ENCODE measurements at regions not wholly inside any gene's neighbourhood (a gene's known extent, or its start where the extent isn't known, plus 50 kb on each side); places are given as distances from the start of the nearest gene placed in this dataset.

DNA sequence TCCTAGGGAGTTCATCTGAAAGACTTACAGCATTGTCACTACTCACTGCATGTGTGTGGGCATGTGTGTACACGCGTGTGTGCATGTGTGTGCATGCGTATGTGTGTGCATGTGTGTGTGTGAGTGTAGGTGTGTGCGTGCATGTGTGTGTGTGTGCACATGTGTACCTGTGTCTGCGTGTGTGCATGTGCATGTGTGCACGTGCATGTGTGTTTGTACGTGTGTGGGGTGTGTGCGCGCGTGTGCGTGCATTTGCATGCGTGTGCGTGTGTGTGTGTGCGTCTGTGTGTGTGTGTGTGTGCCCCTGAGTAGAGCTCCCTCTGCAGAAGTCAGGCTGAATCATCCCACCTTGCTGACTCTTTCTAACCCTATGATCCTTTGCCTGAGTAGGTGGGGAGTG is 114.8 kb upstream of the RBFOX1 start:
- BruUV-seq (replicated peaks) = no TSS peak
- H3K27ac ChIP-seq (ENCODE audit: low read length) = no peak overlapping the region
- intact Hi-C loops (cut with micrococcal nuclease) = no loop called here
- POLR2A ChIA-PET (ENCODE audit: unreplicated experiment) = no interaction called here
- DNase-seq (no peak), ATAC-seq (no peak)
- H2AFZ ChIP-seq (ENCODE audit: low read length) = no peak overlapping the region
- no peak overlapping the region for H3K4me3 ChIP-seq (ENCODE audit: low read length)
- H3K36me3 ChIP-seq (ENCODE audit: low read depth, low read length) = no peaks in the 10 kb centered on the region
- no peaks in the 10 kb centered on the region for H4K20me1 ChIP-seq (ENCODE audit: low read length)
- H3K27me3 ChIP-seq (ENCODE audit: low read length) = no peaks in the 10 kb centered on the region
- H3K9ac ChIP-seq (ENCODE audit: low read length) = no peak overlapping the region
- TF ChIP-seq, protein P1, sequence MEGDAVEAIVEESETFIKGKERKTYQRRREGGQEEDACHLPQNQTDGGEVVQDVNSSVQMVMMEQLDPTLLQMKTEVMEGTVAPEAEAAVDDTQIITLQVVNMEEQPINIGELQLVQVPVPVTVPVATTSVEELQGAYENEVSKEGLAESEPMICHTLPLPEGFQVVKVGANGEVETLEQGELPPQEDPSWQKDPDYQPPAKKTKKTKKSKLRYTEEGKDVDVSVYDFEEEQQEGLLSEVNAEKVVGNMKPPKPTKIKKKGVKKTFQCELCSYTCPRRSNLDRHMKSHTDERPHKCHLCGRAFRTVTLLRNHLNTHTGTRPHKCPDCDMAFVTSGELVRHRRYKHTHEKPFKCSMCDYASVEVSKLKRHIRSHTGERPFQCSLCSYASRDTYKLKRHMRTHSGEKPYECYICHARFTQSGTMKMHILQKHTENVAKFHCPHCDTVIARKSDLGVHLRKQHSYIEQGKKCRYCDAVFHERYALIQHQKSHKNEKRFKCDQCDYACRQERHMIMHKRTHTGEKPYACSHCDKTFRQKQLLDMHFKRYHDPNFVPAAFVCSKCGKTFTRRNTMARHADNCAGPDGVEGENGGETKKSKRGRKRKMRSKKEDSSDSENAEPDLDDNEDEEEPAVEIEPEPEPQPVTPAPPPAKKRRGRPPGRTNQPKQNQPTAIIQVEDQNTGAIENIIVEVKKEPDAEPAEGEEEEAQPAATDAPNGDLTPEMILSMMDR (conservative IDR thresholded peaks at IDR 0.05; ENCODE audit: low read depth, low read length) = no peak
- TF ChIP-seq EZH2phosphoT487 (IDR thresholded peaks at IDR 0.05; ENCODE audit: borderline replicate concordance, low read length) (no peak), EZH2 (IDR thresholded peaks at IDR 0.05; ENCODE audit: low read length, unreplicated experiment) (no peak)
- no peaks in the 10 kb centered on the region for H3K9me2 ChIP-seq (replicated peaks; ENCODE audit: low read length)
- CTCF ChIA-PET = no interaction called here
- no peaks in the 10 kb centered on the region for H3K4me1 ChIP-seq (ENCODE audit: insufficient read depth, low read length)
- H3K9me3 ChIP-seq (ENCODE audit: low read length) = no peaks in the 10 kb centered on the region
- H3K4me2 ChIP-seq (ENCODE audit: low read length) = no peak overlapping the region
- no peaks in the 10 kb centered on the region for H3K79me2 ChIP-seq (ENCODE audit: low read length)
- H3F3A ChIP-seq (ENCODE audit: low read length, unreplicated experiment) = no peaks in the 10 kb centered on the region

DNA sequence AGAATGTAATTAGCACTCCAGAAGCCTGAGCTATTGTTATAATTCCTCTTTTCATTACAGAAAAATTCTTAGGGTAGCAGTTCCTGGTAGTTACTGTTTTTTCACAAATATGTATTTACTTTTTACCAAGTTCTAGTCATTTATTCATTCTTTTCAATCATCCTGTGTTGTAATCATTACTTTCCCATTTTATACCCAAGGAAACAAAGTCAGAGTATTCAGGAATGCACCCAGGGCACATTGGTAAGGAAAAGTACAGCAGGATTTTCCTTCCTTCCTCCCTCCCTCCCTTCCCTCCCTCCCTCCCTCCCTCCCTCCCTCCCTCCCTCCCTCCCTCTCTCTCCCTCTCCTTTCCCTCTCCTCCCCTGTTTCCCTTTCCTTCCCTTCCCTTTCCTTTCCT is 115.9 kb upstream of the RBFOX1 start:
- H3K27ac ChIP-seq (ENCODE audit: low read length) = no peak overlapping the region
- DNase-seq (no peak), ATAC-seq (no peak)
- H3K27me3 ChIP-seq (ENCODE audit: low read length) = no peaks in the 10 kb centered on the region
- intact Hi-C loops (cut with micrococcal nuclease) = no loop called here
- H3F3A ChIP-seq (ENCODE audit: low read length, unreplicated experiment) = no peaks in the 10 kb centered on the region
- no peaks in the 10 kb centered on the region for H4K20me1 ChIP-seq (ENCODE audit: low read length)
- no peak overlapping the region for H3K4me2 ChIP-seq (ENCODE audit: low read length)
- H3K4me1 ChIP-seq (ENCODE audit: insufficient read depth, low read length) = no peaks in the 10 kb centered on the region
- CTCF ChIA-PET = no interaction called here
- H3K9ac ChIP-seq (ENCODE audit: low read length) = no peak overlapping the region
- POLR2A ChIA-PET (ENCODE audit: unreplicated experiment) = no interaction called here
- H3K9me3 ChIP-seq (ENCODE audit: low read length) = no peaks in the 10 kb centered on the region
- no TSS peak for BruUV-seq (replicated peaks)
- no peak overlapping the region for H3K4me3 ChIP-seq (ENCODE audit: low read length)
- H3K36me3 ChIP-seq (ENCODE audit: low read depth, low read length) = no peaks in the 10 kb centered on the region
- H2AFZ ChIP-seq (ENCODE audit: low read length) = no peak overlapping the region
- no peak for TF ChIP-seq EZH2 (IDR thresholded peaks at IDR 0.05; ENCODE audit: low read length, unreplicated experiment)
- TF ChIP-seq, protein P1 (conservative IDR thresholded peaks at IDR 0.05; ENCODE audit: low read depth, low read length) = no peak
- no peak for TF ChIP-seq EZH2phosphoT487 (IDR thresholded peaks at IDR 0.05; ENCODE audit: borderline replicate concordance, low read length)
- no peaks in the 10 kb centered on the region for H3K79me2 ChIP-seq (ENCODE audit: low read length)
- H3K9me2 ChIP-seq (replicated peaks; ENCODE audit: low read length) = no peaks in the 10 kb centered on the region

DNA sequence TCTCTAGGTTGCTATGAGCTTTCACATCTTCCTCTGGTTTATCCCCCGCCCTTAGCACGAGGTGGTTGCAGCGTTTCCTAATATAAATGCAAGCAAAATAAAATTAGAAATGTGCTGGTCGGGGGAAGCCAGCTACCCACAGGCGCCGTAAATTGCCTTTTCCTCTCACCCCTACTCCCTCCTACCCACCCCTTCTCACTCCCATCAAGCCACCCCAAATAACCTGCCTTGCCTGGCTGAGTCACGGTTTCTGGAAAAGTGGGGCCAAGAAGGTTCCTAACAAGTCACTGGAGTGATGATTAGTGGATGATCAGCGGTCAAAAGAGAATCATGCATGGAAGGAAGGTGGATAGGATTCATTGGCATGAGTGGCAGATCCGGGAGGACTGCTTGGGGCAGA is 120.9 kb upstream of the RBFOX1 start:
- ChIA-PET CTCF (no interaction called here), POLR2A (ENCODE audit: unreplicated experiment) (no interaction called here)
- H3K4me2 ChIP-seq (ENCODE audit: low read length) = no peak overlapping the region
- intact Hi-C loops (cut with micrococcal nuclease) = no loop called here
- H3K36me3 ChIP-seq (ENCODE audit: low read depth, low read length) = no peaks in the 10 kb centered on the region
- H3K9ac ChIP-seq (ENCODE audit: low read length) = no peak overlapping the region
- H3K27ac ChIP-seq (ENCODE audit: low read length) = no peak overlapping the region
- no peaks in the 10 kb centered on the region for H3K79me2 ChIP-seq (ENCODE audit: low read length)
- H3K27me3 ChIP-seq (ENCODE audit: low read length) = no peaks in the 10 kb centered on the region
- BruUV-seq (replicated peaks) = no TSS peak
- no peaks in the 10 kb centered on the region for H3F3A ChIP-seq (ENCODE audit: low read length, unreplicated experiment)
- no peaks in the 10 kb centered on the region for H4K20me1 ChIP-seq (ENCODE audit: low read length)
- no peaks in the 10 kb centered on the region for H3K4me1 ChIP-seq (ENCODE audit: insufficient read depth, low read length)
- ATAC-seq = no peak
- no peaks in the 10 kb centered on the region for H3K9me2 ChIP-seq (replicated peaks; ENCODE audit: low read length)
- DNase-seq = no peak
- no peak overlapping the region for H2AFZ ChIP-seq (ENCODE audit: low read length)
- TF ChIP-seq EZH2 (IDR thresholded peaks at IDR 0.05; ENCODE audit: low read length, unreplicated experiment) = no peak
- TF ChIP-seq, protein P1 (conservative IDR thresholded peaks at IDR 0.05; ENCODE audit: low read depth, low read length) = no peak
- no peak for TF ChIP-seq EZH2phosphoT487 (IDR thresholded peaks at IDR 0.05; ENCODE audit: borderline replicate concordance, low read length)
- 0 out of 2 replicates have a peak, but pooled peaks cover 4% of the 10 kb centered on the region for H3K9me3 ChIP-seq (ENCODE audit: low read length)
- H3K4me3 ChIP-seq (ENCODE audit: low read length) = no peak overlapping the region
